MCF 10A (cell line): ENCODE measurements at regions not wholly inside any gene's neighbourhood (a gene's known extent, or its start where the extent isn't known, plus 50 kb on each side); places are given as distances from the start of the nearest gene placed in this dataset.

Experiments used
- BruUV-seq: library from RNA; stranded (reverse); fragments of 400-500 nt; replicated peaks from 2 replicates; lab custom pipeline; 2021; lab: Mats Ljungman, UMichigan
- CTCF ChIA-PET: fragments of 300-600 bp; sonication (Branson Sonifier 250); formaldehyde crosslinking; extraction: SDS; loops from one replicate; lab custom pipeline; 2021; ENCODE audit warnings: antibody characterized with exemption, inconsistent platforms; lab: Yijun Ruan, JAX
- POLR2A ChIA-PET: fragments of 300-600, 350-650 bp; sonication (Branson Sonifier 250); formaldehyde crosslinking; extraction: SDS; loops from one replicate; lab custom pipeline; 2020; ENCODE audit warnings: antibody characterized with exemption, inconsistent platforms; lab: Yijun Ruan, JAX
- DNase-seq: peaks from one replicate; pipeline ENCODE4 v3.0.0-alpha.2; 2018; ENCODE audit not compliant: unreplicated experiment
- H3K27ac Mint-ChIP-seq: one replicate; pipeline ENCODE4 v1.8.0; 2022; ENCODE audit warnings: mild to moderate bottlenecking, low read depth, mixed read lengths; ENCODE audit not compliant: unreplicated experiment
- H3K27me3 Mint-ChIP-seq: one replicate; pipeline ENCODE4 v1.8.0; 2022; ENCODE audit warnings: mixed read lengths; ENCODE audit not compliant: insufficient read depth, unreplicated experiment
- H3K36me3 Mint-ChIP-seq: one replicate; pipeline ENCODE4 v1.8.0; 2022; ENCODE audit warnings: mild to moderate bottlenecking, moderate library complexity, mixed read lengths; ENCODE audit not compliant: insufficient read depth, unreplicated experiment
- H3K4me1 Mint-ChIP-seq: one replicate; pipeline ENCODE4 v1.8.0; 2022; ENCODE audit warnings: mixed read lengths; ENCODE audit not compliant: insufficient read depth, unreplicated experiment
- H3K4me3 Mint-ChIP-seq: one replicate; pipeline ENCODE4 v1.8.0; 2022; ENCODE audit warnings: mild to moderate bottlenecking, moderate library complexity, mixed read lengths; ENCODE audit not compliant: unreplicated experiment
- H3K9me3 Mint-ChIP-seq: one replicate; pipeline ENCODE4 v1.8.0; 2022; ENCODE audit warnings: mixed read lengths; ENCODE audit not compliant: unreplicated experiment
- CTCF ChIP-seq: fragments of 200-600 bp; IDR thresholded peaks from one replicate; pipeline ENCODE4 v1.8.0; 2022; ENCODE audit warnings: antibody characterized with exemption, mild to moderate bottlenecking; ENCODE audit not compliant: unreplicated experiment
- intact Hi-C: fragments of 100-400 bp; cut with micrococcal nuclease; formaldehyde crosslinking; loops from 2 replicates; pipeline ENCODE4 v1.14.1; 2022

GRCh38 chr18:45284851-45285250 is 330.4 kb upstream of the SLC14A2 start:
- peaks cover 18% of the 10 kb centered on the region for H3K27me3 Mint-ChIP-seq
- no peaks in the 10 kb centered on the region for H3K4me1 Mint-ChIP-seq
- BruUV-seq: no TSS peak
- intact Hi-C loops: no loop called here
- H3K36me3 Mint-ChIP-seq: no peaks in the 10 kb centered on the region
- ChIA-PET POLR2A (interaction anchor here (0.7 kb wide), 2 partner anchors 214 to 1321 kb away, joined by 3 read pairs; no protein-coding TSS in a partner anchor), CTCF (interaction anchor here (0.7 to 2.2 kb wide), 4 partner anchors 10 to 987 kb away, joined by 3 to 13 read pairs (median 8); no protein-coding TSS in a partner anchor)
- H3K27ac Mint-ChIP-seq: no peak overlapping the region
- no peak for DNase-seq
- H3K9me3 Mint-ChIP-seq: no peaks in the 10 kb centered on the region
- TF ChIP-seq CTCF: no peak
- no peak overlapping the region for H3K4me3 Mint-ChIP-seq

GRCh38 chr18:45285251-45285650 is 330.0 kb upstream of the SLC14A2 start:
- POLR2A ChIA-PET: interaction anchor here (0.7 kb wide), 2 partner anchors 213 to 1321 kb away, joined by 3 read pairs; no protein-coding TSS in a partner anchor
- BruUV-seq: no TSS peak
- H3K27ac Mint-ChIP-seq: no peak overlapping the region

GRCh38 chr18:45286431-45286830 is 328.8 kb upstream of the SLC14A2 start:
- POLR2A ChIA-PET: no interaction called here
- no peak for DNase-seq
- H3K27me3 Mint-ChIP-seq: peaks cover 18% of the 10 kb centered on the region
- H3K4me1 Mint-ChIP-seq: no peaks in the 10 kb centered on the region
- intact Hi-C loops: no loop called here
- TF ChIP-seq CTCF: no peak
- no peak overlapping the region for H3K27ac Mint-ChIP-seq
- CTCF ChIA-PET: interaction anchor here (2.1 to 2.2 kb wide), 2 partner anchors 11 to 98 kb away, joined by 12 to 13 read pairs; no protein-coding TSS in a partner anchor
- H3K4me3 Mint-ChIP-seq: no peak overlapping the region
- BruUV-seq: no TSS peak
- H3K36me3 Mint-ChIP-seq: no peaks in the 10 kb centered on the region
- H3K9me3 Mint-ChIP-seq: no peaks in the 10 kb centered on the region

More at GRCh38 chr18:45285251-45285650, 330.0 kb upstream of the SLC14A2 start:
- DNase-seq: no peak
- CTCF ChIA-PET: interaction anchor here (0.7 to 2.2 kb wide), 4 partner anchors 10 to 987 kb away, joined by 3 to 13 read pairs (median 8); no protein-coding TSS in a partner anchor
- TF ChIP-seq CTCF: no peak
- Mint-ChIP-seq H3K4me1 (no peaks in the 10 kb centered on the region), H3K9me3 (no peaks in the 10 kb centered on the region), H3K27me3 (peaks cover 18% of the 10 kb centered on the region), H3K36me3 (no peaks in the 10 kb centered on the region), H3K4me3 (no peak overlapping the region)
- intact Hi-C loops: no loop called here

GRCh38 chr18:45287531-45287930 is 327.7 kb upstream of the SLC14A2 start:
- Mint-ChIP-seq H3K4me1 (no peaks in the 10 kb centered on the region), H3K36me3 (no peaks in the 10 kb centered on the region), H3K27me3 (peaks cover 7% of the 10 kb centered on the region), H3K4me3 (no peak overlapping the region), H3K27ac (no peak overlapping the region), H3K9me3 (no peaks in the 10 kb centered on the region)
- TF ChIP-seq CTCF: no peak
- intact Hi-C loops: no loop called here
- DNase-seq: no peak
- ChIA-PET POLR2A (no interaction called here), CTCF (interaction anchor here (1.3 kb wide), 1 partner anchor 12 kb away, joined by 8 read pairs; no protein-coding TSS in a partner anchor)
- no TSS peak for BruUV-seq
